GM18873 (cell line): ENCODE measurements at regions not wholly inside any gene's neighbourhood (a gene's known extent, or its start where the extent isn't known, plus 50 kb on each side); places are given as distances from the start of the nearest gene placed in this dataset.

Experiments used
- ATAC-seq: cut with Tn5 transposase; IDR thresholded peaks from one replicate; pipeline ENCODE4 v1.9.1; 2021; ENCODE audit warnings: mild to moderate bottlenecking, moderate library complexity, moderate number of reproducible peaks; ENCODE audit not compliant: unreplicated experiment, low FRiP score

DNA sequence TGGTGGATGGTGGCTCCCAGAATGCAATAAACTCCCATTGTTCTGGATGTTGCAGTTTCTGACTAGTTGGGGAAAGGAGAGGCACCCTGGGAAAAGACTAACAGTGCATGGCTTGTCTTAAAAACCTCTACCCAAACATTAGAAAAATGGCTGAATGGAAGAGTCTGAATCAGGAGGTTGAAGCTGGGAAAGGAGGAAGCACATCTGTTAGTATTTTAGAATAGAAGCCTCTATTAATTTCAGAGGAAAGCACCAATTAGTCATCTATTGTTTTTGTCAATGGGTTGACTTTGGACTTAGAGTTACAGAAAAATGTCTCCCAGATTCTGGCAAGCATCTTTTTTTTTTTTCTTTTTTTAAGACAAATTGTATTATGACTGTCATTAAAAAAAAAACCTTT, 56.1 kb upstream of the ELMO1 start:
- ATAC-seq: no peak

DNA sequence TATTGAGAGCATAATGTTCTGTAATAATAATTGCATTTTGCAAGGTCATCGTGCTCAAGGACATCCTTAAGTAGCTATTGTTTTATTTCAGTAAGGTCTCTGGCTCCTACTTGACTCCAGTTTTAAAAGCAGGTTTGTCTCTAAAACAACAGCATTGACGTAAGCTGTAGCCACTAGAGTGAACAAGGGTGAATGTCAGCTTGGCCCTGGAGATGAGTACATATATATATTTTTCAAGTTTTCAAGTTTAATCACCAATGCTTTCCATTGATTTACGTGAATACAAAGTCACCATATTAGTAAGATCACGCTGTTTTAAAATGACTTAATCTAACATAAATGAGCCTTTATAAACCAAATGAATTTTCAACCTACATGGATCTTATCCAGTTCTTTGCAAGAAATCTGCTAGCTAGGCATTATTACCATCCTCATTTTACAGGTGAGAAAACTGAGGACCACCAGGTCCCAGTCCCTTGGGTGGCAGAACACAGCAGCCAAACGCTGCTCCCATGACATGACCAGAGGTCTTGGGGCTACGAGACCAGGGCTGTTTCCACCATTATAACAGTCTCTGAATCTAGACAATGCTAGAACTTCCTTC, 57.2 kb upstream of the ELMO1 start:
- ATAC-seq: no peak

DNA sequence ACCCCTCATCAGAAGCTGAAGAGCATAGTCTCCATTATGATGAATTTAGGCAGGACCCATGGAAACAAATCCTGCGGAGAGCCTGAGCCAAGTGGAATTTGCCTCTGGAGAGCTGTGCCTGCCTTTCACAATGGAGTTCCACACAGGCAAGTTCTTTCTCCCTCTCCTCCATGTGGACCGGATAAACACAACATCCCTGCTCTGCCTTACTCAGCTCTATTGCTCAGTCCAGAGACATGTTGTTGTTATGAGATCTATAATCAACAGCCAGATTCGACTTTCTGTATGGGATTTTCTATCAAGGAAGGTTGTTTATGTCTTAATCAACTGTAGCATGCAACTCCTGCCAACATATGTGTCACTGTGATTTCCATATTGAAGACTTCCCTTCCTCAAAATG, 59.5 kb upstream of the ELMO1 start:
- no peak for ATAC-seq

DNA sequence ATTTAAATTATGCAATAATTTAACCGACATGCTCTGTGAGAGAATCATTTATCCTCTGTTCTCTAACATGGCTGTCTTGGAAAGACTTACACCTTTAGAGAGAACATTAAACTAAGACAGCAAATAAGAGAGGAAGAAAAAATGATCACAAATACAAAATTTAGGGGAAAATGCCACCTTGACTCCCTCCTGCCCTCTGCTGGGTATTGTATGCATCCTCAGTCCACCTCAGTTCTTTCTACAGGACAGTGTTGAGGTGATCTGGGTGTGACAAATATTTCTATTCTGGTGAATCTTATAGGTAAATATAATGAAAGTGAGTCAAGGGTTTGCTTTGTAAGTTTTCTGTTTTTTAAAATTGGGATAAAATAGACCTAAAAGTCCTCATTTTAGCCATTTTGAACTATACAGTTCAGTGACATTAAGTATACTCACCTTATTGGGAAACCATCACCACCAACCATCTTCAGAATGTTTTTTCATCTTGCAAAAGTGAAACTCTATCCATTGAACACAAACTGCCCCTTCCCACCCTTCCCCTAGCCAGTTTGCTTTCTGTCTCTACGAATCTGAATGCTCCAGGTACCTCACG, 61.5 kb upstream of the ELMO1 start:
- ATAC-seq: no peak

GRCh38 chr7:37511915-37512314, 63.3 kb upstream of the ELMO1 start:
- no peak for ATAC-seq

DNA sequence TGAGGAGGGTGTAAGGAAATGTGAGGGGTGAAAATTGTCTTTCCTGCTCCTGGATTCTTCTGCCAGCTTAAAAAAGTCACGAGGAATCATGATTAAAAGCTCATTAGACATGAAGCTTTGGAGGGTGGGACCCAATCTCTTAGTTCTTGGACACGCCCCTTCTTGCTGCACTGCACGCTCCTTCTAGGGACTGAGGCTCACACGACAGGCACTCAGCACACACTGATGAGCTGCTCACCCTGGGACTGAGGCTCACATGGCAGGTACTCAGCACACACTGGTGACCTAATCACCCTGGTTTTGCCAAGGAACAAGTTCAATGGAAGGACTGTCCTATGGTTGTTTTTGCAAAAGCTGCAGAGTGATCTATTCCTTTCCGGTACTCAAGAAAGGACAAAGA, 65.8 kb upstream of the ELMO1 start:
- no peak for ATAC-seq

- ATAC-seq: no peak
Measured at GRCh38 chr7:37516664-37517063, 68.0 kb upstream of the ELMO1 start.

GRCh38 chr7:37518266-37518665, 69.6 kb upstream of the ELMO1 start:
- no peak for ATAC-seq

DNA sequence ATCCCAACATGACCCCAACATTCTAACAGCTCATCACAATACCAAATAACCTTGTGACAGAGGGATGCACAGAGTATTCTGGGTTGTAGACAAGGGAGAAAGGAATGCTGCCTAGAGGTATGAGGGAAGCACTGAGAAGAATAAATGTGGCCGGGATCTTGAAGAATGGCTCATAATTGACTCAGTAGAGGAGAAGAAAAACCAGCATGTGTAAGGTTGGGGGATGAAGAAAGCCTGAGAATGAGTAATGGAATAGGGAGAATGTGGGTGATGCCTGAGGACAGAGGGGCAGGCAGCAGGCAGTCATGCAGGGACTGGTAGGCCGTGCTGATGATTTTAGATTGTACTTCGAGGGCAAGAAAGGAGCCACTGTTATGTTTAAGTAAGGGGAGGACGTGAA, 75.4 kb upstream of the ELMO1 start:
- no peak for ATAC-seq

GRCh38 chr7:37524797-37525196, 76.1 kb upstream of the ELMO1 start:
- ATAC-seq: no peak

DNA sequence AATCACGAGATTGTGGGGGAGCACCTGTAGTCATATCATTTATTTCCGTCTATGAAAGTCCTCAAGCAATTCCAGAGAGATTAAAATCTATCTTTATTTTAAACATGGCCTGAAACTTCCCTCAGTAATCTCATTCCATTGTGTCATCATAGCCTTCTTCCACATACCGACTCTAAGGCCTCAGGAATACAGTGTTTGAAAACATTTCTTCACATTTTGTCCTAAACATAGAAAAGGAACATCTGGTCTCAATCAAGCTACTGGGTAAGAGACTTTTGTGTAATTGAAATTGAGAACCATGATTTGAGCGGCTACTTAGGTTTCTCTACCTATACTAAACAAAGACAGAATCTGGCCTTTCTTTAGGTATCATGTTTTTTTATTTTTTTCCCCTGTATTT, 78.0 kb upstream of the ELMO1 start:
- ATAC-seq: no peak

DNA sequence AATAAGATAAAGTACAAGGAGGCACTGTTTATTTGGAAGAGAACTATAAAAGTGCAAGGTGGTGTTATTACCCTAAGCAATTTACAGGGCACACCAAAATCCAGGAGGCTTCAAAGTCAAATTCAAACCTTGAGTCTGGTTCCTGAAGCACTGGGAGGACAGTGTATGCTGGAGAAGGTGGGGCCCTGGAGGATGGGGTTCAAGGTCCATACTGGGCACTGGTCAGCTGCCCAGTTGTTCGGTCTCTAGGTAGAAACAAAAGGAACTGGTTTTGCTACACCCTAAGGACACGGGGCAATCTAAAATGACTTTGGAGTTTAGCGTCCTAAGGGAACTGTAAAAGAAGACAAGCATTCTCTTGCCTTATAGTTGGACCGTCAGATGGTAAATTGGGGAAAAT, 78.4 kb upstream of the ELMO1 start:
- ATAC-seq: no peak

DNA sequence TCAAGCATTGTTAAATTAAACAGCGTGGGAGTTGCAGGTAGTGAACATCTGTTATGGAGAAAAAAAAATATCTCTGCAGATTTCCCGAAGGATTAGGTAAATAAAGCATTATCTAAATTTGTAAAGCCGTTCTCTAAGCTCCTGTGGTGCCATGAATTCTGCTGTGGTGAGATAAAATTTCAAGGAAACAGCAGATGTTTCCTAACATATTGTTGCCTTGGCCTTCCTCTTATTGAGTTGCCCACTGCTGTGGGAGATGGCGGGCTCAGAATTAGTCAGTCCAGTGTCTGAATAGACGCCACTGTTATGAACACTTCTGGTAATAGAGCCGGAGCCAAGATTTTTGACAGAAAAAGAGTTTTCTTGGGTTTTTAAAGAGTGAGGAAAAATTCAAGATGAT, 82.6 kb upstream of the ELMO1 start:
- ATAC-seq: no peak

- no peak for ATAC-seq
Measured at GRCh38 chr7:37532636-37533035, 84.0 kb upstream of the ELMO1 start.

- no peak for ATAC-seq
Measured at GRCh38 chr7:37534893-37535610, 86.4 kb upstream of the ELMO1 start.

DNA sequence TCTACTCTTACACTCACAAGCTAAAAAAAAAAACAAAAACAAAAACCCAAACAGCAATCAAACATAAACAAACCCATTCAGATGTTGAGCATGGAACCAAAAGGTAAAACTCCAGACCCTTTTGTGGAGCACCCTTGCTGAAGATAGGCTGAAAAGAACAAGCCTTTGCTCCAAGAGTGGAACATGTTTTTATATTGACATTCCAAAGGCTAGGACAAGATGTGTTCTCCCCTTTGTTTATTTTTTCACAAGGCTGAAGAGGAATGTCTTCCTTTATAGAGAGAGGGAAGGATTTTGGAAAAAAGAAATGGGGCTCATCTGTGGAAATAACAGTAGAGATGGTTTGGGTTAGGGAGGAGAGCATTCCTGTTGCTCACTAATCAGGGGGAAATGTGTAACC, 87.2 kb upstream of the ELMO1 start:
- no peak for ATAC-seq

GRCh38 chr7:37536706-37537105, 88.0 kb upstream of the ELMO1 start:
- ATAC-seq: no peak

GRCh38 chr7:37537439-37537838, 88.8 kb upstream of the ELMO1 start:
- ATAC-seq: no peak

DNA sequence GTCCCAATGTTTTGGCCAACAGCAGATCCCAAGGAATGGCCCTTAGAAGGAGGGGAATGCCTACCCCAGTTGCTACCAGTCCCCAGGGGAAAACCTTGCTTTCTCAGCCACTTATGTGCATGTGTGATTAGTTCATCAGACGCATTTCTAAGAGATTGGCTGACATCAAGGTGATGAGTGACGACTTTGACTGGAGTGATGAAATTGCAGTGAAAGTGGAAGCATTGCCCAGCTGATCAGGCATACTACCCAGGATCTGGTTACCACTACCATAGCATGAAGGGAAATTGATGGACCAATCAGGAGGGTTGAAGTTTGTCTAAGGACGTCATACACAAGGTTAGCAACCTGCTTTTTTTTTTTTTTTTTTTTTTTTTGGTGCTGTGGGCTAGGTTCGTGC, 90.3 kb upstream of the ELMO1 start:
- ATAC-seq: no peak

GRCh38 chr7:37540917-37541316, 92.3 kb upstream of the ELMO1 start:
- ATAC-seq: no peak

DNA sequence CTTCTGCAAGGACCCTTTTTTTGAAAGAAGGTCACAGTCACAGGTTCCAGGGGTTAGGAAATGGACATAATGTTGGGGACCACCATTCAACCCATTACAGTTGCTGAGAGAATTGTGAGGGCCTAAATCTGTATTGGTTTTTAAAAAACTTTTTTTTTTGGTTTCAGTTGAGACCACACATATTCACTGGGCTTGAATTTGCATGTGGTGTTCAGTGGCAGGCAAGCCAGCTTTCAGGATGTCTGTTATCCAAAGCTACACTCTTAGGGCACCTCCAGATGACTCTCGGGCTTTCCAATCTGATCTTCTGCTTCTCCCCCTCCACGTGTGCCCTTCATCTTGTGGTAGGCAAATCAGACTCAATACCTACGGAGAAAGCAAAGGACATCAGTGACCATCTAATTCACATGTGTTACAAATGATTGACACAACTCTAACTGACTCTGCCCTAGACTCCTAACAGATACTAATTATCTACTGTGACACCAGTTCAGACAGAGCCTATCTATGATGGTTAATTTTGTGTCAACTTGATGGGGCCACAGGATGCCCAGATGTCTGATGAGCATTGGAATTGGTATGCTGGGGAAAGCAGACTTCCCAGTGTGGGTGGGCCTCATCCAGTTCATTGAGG, 93.3 kb upstream of the ELMO1 start:
- ATAC-seq: peak; percentile 90
